ENCODE measurements at regions not wholly inside any gene's neighbourhood (a gene's known extent, or its start where the extent isn't known, plus 50 kb on each side); places are given as distances from the start of the nearest gene placed in this dataset.

DNA sequence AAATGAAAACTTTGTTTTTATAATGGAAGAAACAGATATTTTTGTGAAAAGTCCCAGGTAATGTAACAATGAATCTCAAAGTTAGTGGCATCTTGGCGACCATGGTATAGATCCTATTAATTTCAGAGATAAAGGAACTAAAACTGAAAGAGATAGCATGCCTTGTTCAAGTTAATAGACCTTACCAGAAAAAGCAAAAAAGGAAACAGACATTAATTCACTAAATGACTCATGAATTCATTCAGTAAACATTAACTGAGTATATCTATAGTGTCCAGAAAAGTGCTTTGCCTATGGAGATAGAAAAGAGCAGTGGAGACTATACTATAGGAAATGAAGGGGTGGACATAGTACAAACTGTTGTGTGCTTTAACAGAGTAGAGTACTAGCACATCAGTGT, 763.3 kb downstream of the TRIB2 start:
- TF ChIP-seq, protein P1, sequence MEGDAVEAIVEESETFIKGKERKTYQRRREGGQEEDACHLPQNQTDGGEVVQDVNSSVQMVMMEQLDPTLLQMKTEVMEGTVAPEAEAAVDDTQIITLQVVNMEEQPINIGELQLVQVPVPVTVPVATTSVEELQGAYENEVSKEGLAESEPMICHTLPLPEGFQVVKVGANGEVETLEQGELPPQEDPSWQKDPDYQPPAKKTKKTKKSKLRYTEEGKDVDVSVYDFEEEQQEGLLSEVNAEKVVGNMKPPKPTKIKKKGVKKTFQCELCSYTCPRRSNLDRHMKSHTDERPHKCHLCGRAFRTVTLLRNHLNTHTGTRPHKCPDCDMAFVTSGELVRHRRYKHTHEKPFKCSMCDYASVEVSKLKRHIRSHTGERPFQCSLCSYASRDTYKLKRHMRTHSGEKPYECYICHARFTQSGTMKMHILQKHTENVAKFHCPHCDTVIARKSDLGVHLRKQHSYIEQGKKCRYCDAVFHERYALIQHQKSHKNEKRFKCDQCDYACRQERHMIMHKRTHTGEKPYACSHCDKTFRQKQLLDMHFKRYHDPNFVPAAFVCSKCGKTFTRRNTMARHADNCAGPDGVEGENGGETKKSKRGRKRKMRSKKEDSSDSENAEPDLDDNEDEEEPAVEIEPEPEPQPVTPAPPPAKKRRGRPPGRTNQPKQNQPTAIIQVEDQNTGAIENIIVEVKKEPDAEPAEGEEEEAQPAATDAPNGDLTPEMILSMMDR (IDR thresholded peaks at IDR 0.05): no peak
- no peak for TF ChIP-seq POLR2A (IDR thresholded peaks at IDR 0.05)

Data from tibial nerve (tissue), 3 donors.